ENCODE measurements at regions not wholly inside any gene's neighbourhood (a gene's known extent, or its start where the extent isn't known, plus 50 kb on each side); places are given as distances from the start of the nearest gene placed in this dataset.

DNA sequence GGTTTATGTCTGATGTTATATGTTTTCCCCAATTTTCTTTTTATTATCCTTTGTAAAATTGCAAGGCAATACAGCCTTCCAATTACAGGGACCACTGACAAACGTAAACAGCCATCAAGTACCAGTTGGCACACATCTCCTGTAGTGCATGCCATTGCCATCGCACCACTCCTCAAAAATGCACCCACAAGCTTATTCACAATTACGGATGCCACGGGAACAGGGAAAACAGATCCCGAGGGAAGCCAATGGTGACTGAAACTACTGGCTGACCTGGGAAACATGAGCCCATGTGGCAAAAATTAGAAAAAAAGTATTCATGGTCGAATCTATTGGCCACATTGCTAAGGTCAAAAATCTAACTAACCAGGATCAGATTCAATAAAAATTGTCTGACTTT is 395.2 kb downstream of the PAX1 start:
- TF ChIP-seq, protein P1, sequence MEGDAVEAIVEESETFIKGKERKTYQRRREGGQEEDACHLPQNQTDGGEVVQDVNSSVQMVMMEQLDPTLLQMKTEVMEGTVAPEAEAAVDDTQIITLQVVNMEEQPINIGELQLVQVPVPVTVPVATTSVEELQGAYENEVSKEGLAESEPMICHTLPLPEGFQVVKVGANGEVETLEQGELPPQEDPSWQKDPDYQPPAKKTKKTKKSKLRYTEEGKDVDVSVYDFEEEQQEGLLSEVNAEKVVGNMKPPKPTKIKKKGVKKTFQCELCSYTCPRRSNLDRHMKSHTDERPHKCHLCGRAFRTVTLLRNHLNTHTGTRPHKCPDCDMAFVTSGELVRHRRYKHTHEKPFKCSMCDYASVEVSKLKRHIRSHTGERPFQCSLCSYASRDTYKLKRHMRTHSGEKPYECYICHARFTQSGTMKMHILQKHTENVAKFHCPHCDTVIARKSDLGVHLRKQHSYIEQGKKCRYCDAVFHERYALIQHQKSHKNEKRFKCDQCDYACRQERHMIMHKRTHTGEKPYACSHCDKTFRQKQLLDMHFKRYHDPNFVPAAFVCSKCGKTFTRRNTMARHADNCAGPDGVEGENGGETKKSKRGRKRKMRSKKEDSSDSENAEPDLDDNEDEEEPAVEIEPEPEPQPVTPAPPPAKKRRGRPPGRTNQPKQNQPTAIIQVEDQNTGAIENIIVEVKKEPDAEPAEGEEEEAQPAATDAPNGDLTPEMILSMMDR (IDR thresholded peaks at IDR 0.05; ENCODE audit: low read depth, low read length, poor library complexity, severe bottlenecking), result no peak
- no peak for TF ChIP-seq EZH2phosphoT487 (IDR thresholded peaks at IDR 0.05; ENCODE audit: borderline replicate concordance, low read length)

Data from DOHH2 (cell line).